DMS153 treated with DMSO at 0.1 percent for 48 hours (cell line): ENCODE measurements at regions not wholly inside any gene's neighbourhood (a gene's known extent, or its start where the extent isn't known, plus 50 kb on each side); places are given as distances from the start of the nearest gene placed in this dataset.
"Not testable (repeated sequence)": the region's sequence is repeated elsewhere in the genome, so short reads cannot be mapped to it uniquely, and the experiment has no call there.

Experiments used
- DNase-seq: peaks from one replicate; lab custom pipeline; 2025; ENCODE audit not compliant: unreplicated experiment; lab: John Stamatoyannopoulos, UW

- no peak for DNase-seq
These were observed 1149.5 kb downstream of the DSC3 start for GRCh38 chr18:29892960-29893558.

GRCh38 chr18:29883114-29883513, 1159.4 kb downstream of the DSC3 start:
- DNase-seq, result no peak

- DNase-seq, result no peak
These were observed 1159.9 kb downstream of the DSC3 start for GRCh38 chr18:29882620-29883019.

GRCh38 chr18:29879763-29880162, 1162.8 kb downstream of the DSC3 start:
- DNase-seq, result no peak

DNA sequence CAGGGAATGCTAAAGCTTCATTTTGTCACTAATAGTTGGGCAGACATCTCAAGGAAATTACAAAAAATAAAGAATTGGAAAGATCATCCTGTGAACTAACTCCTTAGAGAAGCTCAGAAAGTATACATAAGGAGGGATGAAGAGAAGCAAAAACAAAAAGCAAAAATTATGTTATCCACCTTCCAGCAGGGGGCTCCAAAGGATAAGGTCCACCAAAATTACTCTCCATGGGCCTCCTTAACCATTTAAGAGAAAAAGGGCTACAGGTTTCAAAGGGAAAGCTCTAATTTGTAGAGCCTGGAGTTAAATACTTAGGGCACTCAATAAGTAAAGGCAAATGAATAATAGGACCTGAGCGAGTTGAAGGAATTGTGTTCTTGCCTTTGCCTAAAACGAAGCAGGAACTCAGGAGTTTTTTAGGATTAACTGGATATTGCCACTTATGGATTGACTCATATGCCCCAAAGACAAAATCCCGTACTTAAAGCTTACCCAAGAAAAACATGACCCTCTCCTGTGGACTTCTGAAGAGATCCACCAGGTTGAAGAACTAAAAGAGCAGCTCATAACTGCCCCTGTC, 1167.9 kb downstream of the DSC3 start:
- no peak for DNase-seq

DNA sequence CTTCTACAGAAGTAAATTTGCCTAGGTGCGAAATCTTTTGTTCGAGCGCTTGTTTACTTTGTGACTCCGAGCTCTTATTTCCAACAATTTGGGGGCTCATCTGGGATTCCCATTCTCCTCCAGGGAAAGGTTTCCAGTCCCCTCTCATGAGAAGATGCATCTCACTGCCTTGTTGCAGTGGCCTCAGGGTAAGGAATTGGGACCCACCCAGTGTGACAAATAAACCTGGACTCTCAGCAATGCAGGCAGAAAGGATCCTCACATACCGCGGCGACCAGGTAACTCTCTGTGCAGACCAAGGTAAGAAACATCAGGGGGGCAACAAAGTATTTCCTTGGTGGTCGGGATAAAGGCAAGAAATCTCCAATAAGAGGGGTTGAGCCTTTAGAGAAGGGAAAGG, 1169.3 kb downstream of the DSC3 start:
- no peak for DNase-seq

GRCh38 chr18:29871246-29871645, 1171.3 kb downstream of the DSC3 start:
- no peak for DNase-seq

- no peak for DNase-seq
These were observed 1179.7 kb downstream of the DSC3 start for GRCh38 chr18:29862824-29863223.

DNA sequence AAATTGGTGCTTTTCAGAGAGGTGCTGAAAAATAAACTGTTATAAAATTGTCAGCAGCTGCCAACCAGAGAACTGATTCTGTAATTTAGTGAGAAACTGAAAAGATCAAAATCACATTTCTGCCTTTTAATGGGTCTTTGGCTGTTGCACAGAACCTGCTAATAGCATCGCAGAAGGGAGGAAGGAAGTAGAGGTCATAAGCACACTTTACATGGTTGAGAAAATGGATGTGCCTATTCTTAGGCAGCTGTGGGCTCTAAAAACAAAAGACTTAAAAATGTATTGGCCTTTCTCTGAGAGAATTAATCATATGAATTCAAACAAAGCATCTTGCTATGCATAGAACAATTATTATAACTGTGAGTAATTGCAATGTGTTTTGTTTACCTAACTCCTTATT, 1186.9 kb downstream of the DSC3 start:
- DNase-seq, result no peak

GRCh38 chr18:29853126-29853525, 1189.4 kb downstream of the DSC3 start:
- DNase-seq, result no peak

- DNase-seq, result no peak
These were observed 1193.4 kb downstream of the DSC3 start for GRCh38 chr18:29849144-29849543.

- no peak for DNase-seq
These were observed 1200.9 kb downstream of the DSC3 start for GRCh38 chr18:29841631-29842030.

GRCh38 chr18:29840089-29840488, 1202.5 kb downstream of the DSC3 start:
- DNase-seq, result no peak

DNA sequence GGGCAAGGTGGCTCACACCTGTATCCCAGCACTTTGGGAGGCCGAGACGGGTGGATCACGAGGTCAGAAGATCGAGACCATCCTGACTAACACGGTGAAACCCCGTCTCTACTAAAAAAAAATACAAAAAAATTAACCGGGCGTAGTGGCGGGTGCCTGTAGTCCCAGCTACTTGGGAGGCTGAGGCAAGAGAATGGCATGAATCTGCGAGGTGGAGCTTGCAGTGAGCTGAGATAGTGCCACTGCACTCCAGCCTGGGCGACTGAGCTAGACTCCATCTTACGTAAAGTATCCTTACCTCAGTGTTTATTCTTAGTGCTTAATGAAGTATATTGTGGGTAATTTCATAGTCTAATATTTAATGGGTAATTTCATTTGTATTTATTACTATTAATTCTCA, 1203.6 kb downstream of the DSC3 start:
- not testable (repeated sequence) for DNase-seq

- no peak for DNase-seq
These were observed 1204.0 kb downstream of the DSC3 start for GRCh38 chr18:29838556-29838955.

GRCh38 chr18:29823671-29824070, 1218.9 kb downstream of the DSC3 start:
- DNase-seq, result no peak

- no peak for DNase-seq
These were observed 1221.0 kb downstream of the DSC3 start for GRCh38 chr18:29821544-29821943.

DNA sequence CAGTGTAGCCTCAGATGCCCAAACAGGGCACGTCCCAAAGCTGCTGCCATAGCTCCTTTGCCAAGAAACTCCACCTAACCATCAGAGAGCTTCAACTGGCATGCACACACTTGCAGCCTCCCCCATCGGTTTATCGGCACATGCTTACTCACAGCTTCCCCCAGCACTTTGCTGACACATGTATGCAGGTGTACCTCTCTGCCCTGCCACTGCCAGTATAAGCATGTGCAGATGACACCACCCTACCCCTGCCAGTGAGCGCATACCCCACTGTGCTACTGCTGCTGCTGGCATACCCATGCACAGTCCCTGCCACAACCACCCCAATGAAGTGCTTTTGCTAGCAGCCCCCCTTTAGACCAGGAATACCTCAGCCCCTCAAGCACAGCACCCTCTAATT, 1231.0 kb downstream of the DSC3 start:
- DNase-seq, result no peak

GRCh38 chr18:29780816-29781215, 1261.7 kb downstream of the DSC3 start:
- DNase-seq, result no peak

GRCh38 chr18:29779096-29779495, 1263.4 kb downstream of the DSC3 start:
- no peak for DNase-seq

DNA sequence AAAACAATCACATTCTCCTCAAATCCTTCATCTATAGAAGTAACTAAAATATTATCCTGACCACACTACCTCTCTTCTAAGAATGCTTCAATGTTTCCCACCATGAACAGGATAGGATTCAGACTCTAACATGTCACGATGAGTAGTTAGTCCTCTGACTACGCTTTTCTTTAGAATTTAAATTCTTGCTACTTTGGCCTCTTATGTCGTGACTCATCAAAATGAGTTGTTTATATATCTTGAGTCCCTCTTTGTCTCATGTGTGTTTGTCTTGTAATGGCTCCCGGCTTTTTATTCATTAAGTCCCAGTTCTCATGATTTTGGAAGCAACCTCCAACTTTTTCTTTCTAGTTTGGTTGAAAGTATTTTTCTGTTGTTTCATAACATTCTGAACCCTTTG, 1289.2 kb downstream of the DSC3 start:
- DNase-seq, result no peak

DNA sequence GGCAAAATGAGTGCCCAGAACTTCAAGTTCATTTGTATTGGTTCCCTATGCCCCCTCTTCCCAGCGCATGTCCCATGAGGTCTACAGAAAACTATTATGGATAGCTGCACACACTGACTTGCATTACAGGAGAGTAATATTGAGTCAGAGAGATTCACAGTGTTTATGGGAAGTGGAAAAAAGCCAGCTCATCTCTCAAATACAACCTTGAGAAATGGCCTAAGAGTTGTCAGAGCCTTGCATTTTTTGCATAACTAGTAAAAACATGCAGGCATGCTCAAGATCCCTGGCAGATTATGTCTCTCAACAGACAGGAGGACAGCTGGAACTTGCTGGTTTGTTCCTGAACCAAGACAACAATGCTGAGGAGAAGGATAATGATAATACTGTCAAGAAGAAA, 1292.8 kb downstream of the DSC3 start:
- DNase-seq, result no peak

DNA sequence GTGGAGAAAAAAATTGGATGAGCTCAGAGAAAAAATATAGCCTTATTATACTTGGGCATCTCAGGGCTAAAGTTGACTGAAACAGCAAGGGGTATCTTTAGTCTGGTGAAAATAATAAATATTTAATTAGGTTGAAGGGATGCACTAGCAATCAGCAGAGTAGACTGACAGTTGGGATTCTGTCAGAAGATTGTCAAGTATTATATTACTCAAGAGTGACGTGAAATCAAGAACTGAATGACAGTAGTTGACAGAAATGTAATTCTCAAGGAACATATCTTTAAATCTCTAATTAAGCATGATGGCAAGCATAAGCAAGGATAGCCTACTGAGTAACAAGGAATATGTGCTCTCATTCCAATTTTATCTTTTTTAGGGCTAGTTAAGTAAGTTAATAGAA, 1301.1 kb downstream of the DSC3 start:
- DNase-seq, result no peak
